ENCODE measurements at regions not wholly inside any gene's neighbourhood (a gene's known extent, or its start where the extent isn't known, plus 50 kb on each side); places are given as distances from the start of the nearest gene placed in this dataset.

DNA sequence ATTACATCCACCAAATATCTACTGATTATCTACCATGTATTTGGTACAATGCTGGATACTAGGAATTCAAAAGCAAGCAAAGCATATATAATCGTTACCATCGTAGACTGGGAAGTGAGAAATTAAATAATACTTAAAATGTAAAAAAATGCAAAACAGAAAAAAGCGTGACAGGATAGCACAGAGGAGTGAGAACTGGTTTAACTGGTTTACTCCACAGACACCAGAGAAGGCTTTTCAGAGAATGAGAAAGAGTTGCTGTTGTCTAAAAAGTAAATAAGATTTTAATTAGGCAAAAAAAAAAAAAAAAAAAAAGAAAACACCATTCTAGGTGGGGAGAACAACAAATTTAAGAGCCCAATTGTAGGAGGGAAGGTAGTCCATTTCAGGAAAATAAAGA is 657.9 kb upstream of the ST8SIA4 start:
- ATAC-seq = no peak
- no peak for TF ChIP-seq RARB (CRISPR knock-in tag; IDR thresholded peaks at IDR 0.05)
- no peak for TF ChIP-seq ARNTL (CRISPR knock-in tag; IDR thresholded peaks at IDR 0.05; ENCODE audit: borderline replicate concordance, low read depth)
- TF ChIP-seq, protein P1, sequence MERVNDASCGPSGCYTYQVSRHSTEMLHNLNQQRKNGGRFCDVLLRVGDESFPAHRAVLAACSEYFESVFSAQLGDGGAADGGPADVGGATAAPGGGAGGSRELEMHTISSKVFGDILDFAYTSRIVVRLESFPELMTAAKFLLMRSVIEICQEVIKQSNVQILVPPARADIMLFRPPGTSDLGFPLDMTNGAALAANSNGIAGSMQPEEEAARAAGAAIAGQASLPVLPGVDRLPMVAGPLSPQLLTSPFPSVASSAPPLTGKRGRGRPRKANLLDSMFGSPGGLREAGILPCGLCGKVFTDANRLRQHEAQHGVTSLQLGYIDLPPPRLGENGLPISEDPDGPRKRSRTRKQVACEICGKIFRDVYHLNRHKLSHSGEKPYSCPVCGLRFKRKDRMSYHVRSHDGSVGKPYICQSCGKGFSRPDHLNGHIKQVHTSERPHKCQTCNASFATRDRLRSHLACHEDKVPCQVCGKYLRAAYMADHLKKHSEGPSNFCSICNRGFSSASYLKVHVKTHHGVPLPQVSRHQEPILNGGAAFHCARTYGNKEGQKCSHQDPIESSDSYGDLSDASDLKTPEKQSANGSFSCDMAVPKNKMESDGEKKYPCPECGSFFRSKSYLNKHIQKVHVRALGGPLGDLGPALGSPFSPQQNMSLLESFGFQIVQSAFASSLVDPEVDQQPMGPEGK (CRISPR knock-in tag; IDR thresholded peaks at IDR 0.05; ENCODE audit: borderline replicate concordance) = no peak
- no peak for TF ChIP-seq OSR1 (CRISPR knock-in tag; IDR thresholded peaks at IDR 0.05)
- TF ChIP-seq, protein P2, sequence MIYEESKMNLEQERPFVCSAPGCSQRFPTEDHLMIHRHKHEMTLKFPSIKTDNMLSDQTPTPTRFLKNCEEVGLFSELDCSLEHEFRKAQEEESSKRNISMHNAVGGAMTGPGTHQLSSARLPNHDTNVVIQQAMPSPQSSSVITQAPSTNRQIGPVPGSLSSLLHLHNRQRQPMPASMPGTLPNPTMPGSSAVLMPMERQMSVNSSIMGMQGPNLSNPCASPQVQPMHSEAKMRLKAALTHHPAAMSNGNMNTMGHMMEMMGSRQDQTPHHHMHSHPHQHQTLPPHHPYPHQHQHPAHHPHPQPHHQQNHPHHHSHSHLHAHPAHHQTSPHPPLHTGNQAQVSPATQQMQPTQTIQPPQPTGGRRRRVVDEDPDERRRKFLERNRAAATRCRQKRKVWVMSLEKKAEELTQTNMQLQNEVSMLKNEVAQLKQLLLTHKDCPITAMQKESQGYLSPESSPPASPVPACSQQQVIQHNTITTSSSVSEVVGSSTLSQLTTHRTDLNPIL (CRISPR knock-in tag; IDR thresholded peaks at IDR 0.05; ENCODE audit: low read depth) = no peak
- TF ChIP-seq ESRRG (CRISPR knock-in tag; IDR thresholded peaks at IDR 0.05) = no peak
- TF ChIP-seq ZNF8 (CRISPR knock-in tag; IDR thresholded peaks at IDR 0.05) = no peak
- TF ChIP-seq CSDC2 (CRISPR knock-in tag; IDR thresholded peaks at IDR 0.05) = no peak

DNA sequence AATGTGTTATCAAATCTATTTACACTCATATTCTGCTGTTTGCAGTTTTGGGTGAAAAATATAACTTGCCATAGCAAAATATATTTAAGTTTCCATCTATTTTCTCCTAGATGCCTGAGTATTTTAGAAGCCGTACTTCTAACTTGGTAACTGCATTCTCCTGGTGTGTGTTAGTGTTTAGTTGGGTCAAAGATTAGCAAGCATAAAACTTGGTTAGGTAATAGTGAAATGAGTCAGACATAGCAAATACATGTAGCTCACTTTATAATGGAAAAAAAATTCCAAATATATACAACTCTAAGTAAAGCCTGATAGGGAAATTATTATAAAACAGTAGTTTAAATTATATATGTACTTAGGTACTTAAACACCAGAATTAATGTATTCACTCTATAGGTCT is 640.7 kb upstream of the ST8SIA4 start:
- no peak for ATAC-seq
- TF ChIP-seq ISL1 (CRISPR knock-in tag; IDR thresholded peaks at IDR 0.05) (no peak), SNAI2 (CRISPR knock-in tag; IDR thresholded peaks at IDR 0.05) (no peak), ZNF70 (CRISPR knock-in tag; IDR thresholded peaks at IDR 0.05) (no peak), ESRRG (CRISPR knock-in tag; IDR thresholded peaks at IDR 0.05) (no peak), CSDC2 (CRISPR knock-in tag; IDR thresholded peaks at IDR 0.05) (no peak), ZFP3 (CRISPR knock-in tag; IDR thresholded peaks at IDR 0.05) (no peak), RARB (CRISPR knock-in tag; IDR thresholded peaks at IDR 0.05) (no peak), ZNF8 (CRISPR knock-in tag; IDR thresholded peaks at IDR 0.05) (no peak), ZFP30 (CRISPR knock-in tag; IDR thresholded peaks at IDR 0.05) (no peak), ZC3H10 (CRISPR knock-in tag; IDR thresholded peaks at IDR 0.05) (no peak), ARNTL (CRISPR knock-in tag; IDR thresholded peaks at IDR 0.05; ENCODE audit: borderline replicate concordance, low read depth) (no peak)

DNA sequence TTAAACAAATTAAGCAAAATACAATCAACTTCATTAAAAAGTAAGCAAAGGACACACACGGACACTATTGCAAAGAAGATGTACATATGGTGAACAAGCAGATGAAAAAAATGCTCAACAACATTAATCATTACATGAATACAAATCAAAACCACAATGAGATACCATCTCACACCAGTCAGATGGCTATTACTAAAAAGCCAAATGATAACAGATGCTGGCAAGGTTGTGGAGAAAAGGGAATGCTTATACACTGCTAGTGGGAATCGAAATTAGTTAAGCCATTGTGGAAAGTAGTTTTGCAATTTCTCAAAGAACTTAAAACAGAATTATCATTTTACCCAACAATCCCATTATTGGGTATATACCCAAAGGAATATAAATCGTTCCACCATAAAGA is 636.2 kb upstream of the ST8SIA4 start:
- ATAC-seq = no peak
- no peak for TF ChIP-seq CSDC2 (CRISPR knock-in tag; IDR thresholded peaks at IDR 0.05)
- no peak for TF ChIP-seq ZNF565 (CRISPR knock-in tag; conservative IDR thresholded peaks at IDR 0.05; ENCODE audit: low read depth)
- TF ChIP-seq PPARA (CRISPR knock-in tag; IDR thresholded peaks at IDR 0.05; ENCODE audit: borderline replicate concordance) = no peak
- no peak for TF ChIP-seq ISL1 (CRISPR knock-in tag; IDR thresholded peaks at IDR 0.05)
- TF ChIP-seq, protein P3, sequence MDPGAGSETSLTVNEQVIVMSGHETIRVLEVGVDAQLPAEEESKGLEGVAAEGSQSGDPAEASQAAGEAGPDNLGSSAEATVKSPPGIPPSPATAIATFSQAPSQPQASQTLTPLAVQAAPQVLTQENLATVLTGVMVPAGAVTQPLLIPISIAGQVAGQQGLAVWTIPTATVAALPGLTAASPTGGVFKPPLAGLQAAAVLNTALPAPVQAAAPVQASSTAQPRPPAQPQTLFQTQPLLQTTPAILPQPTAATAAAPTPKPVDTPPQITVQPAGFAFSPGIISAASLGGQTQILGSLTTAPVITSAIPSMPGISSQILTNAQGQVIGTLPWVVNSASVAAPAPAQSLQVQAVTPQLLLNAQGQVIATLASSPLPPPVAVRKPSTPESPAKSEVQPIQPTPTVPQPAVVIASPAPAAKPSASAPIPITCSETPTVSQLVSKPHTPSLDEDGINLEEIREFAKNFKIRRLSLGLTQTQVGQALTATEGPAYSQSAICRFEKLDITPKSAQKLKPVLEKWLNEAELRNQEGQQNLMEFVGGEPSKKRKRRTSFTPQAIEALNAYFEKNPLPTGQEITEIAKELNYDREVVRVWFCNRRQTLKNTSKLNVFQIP (CRISPR knock-in tag; IDR thresholded peaks at IDR 0.05; ENCODE audit: borderline replicate concordance, low read depth) = no peak
- TF ChIP-seq, protein P2 (CRISPR knock-in tag; IDR thresholded peaks at IDR 0.05; ENCODE audit: low read depth) = no peak
- TF ChIP-seq, protein P4, sequence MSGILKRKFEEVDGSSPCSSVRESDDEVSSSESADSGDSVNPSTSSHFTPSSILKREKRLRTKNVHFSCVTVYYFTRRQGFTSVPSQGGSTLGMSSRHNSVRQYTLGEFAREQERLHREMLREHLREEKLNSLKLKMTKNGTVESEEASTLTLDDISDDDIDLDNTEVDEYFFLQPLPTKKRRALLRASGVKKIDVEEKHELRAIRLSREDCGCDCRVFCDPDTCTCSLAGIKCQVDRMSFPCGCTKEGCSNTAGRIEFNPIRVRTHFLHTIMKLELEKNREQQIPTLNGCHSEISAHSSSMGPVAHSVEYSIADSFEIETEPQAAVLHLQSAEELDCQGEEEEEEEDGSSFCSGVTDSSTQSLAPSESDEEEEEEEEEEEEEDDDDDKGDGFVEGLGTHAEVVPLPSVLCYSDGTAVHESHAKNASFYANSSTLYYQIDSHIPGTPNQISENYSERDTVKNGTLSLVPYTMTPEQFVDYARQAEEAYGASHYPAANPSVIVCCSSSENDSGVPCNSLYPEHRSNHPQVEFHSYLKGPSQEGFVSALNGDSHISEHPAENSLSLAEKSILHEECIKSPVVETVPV (CRISPR knock-in tag; IDR thresholded peaks at IDR 0.05) = no peak
- TF ChIP-seq ZNF8 (CRISPR knock-in tag; IDR thresholded peaks at IDR 0.05) = no peak
- no peak for TF ChIP-seq OSR1 (CRISPR knock-in tag; IDR thresholded peaks at IDR 0.05)
- TF ChIP-seq, protein P1 (CRISPR knock-in tag; IDR thresholded peaks at IDR 0.05; ENCODE audit: borderline replicate concordance) = no peak
- TF ChIP-seq, protein P5, sequence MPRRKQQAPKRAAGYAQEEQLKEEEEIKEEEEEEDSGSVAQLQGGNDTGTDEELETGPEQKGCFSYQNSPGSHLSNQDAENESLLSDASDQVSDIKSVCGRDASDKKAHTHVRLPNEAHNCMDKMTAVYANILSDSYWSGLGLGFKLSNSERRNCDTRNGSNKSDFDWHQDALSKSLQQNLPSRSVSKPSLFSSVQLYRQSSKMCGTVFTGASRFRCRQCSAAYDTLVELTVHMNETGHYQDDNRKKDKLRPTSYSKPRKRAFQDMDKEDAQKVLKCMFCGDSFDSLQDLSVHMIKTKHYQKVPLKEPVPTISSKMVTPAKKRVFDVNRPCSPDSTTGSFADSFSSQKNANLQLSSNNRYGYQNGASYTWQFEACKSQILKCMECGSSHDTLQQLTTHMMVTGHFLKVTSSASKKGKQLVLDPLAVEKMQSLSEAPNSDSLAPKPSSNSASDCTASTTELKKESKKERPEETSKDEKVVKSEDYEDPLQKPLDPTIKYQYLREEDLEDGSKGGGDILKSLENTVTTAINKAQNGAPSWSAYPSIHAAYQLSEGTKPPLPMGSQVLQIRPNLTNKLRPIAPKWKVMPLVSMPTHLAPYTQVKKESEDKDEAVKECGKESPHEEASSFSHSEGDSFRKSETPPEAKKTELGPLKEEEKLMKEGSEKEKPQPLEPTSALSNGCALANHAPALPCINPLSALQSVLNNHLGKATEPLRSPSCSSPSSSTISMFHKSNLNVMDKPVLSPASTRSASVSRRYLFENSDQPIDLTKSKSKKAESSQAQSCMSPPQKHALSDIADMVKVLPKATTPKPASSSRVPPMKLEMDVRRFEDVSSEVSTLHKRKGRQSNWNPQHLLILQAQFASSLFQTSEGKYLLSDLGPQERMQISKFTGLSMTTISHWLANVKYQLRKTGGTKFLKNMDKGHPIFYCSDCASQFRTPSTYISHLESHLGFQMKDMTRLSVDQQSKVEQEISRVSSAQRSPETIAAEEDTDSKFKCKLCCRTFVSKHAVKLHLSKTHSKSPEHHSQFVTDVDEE (CRISPR knock-in tag; IDR thresholded peaks at IDR 0.05) = no peak
- TF ChIP-seq BACH2 (CRISPR knock-in tag; IDR thresholded peaks at IDR 0.05; ENCODE audit: borderline replicate concordance) = no peak
- TF ChIP-seq ESRRG (CRISPR knock-in tag; IDR thresholded peaks at IDR 0.05) = no peak
- no peak for TF ChIP-seq ZFP30 (CRISPR knock-in tag; IDR thresholded peaks at IDR 0.05)
